HG02759 (cell line): ENCODE measurements at regions not wholly inside any gene's neighbourhood (a gene's known extent, or its start where the extent isn't known, plus 50 kb on each side); places are given as distances from the start of the nearest gene placed in this dataset.
"Not testable (repeated sequence)": the region's sequence is repeated elsewhere in the genome, so short reads cannot be mapped to it uniquely, and the experiment has no call there.

Source experiments
- ATAC-seq: cut with Tn5 transposase; IDR thresholded peaks from one replicate; pipeline ENCODE4 v1.9.1; 2021; ENCODE audit warnings: mild to moderate bottlenecking, moderate library complexity; ENCODE audit not compliant: unreplicated experiment

DNA sequence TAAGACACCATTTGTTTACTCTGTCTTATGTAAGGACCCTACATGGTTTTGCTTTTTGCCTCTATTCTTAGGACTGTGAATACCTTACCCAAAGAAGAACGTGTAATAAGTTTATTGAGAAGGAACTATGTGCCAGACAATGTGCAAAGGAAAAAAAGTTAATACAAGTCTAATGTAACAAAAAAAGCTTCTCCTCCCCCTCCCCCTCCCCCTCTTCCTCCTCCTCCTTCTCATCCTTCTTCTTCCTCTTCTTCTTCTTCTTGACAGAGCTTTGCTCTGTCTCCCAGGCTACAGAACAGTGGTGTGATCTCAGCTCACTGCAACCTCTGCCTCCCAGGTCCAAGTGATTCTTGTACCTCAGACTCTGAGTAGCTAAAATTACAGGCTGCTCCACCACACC is 50.9 kb upstream of the MITF start:
- no peak for ATAC-seq

DNA sequence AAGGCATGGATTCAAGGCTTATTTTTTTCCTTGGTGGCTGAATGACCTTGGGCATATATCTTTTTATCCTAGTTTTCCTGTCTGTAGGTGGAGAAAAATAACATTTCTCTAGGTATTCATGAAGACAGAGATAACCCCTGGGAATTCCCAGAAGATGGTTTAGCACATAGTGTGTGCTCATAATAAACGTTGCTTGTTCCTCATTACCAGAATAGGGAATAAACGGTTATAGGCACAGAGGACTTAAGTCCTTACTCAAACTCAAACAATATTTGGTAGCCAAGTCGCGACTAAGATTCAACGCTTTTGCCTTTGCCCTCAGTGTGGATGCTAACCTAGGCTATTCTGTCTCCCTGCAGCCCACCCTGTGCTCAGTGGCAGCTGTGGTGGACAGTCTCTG is 51.6 kb upstream of the MITF start:
- no peak for ATAC-seq

DNA sequence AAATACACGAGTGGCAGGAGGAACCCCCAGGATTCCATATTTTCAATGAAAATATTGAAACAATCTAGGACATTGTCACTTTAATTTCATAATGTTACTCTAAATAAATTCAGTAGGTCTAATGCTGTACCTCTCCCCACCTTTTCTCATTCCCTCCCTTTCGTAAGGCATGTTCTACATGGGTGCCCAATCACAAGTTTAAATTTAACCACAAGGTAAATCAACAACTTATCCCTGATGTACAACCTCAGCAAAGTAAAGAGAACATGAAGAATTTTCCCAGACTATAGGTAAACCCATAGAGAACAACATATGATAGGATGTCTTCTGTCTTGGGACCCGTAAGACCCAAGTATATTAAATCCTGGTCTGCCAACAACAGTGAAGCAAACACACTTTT is 53.2 kb upstream of the MITF start:
- ATAC-seq, result no peak

DNA sequence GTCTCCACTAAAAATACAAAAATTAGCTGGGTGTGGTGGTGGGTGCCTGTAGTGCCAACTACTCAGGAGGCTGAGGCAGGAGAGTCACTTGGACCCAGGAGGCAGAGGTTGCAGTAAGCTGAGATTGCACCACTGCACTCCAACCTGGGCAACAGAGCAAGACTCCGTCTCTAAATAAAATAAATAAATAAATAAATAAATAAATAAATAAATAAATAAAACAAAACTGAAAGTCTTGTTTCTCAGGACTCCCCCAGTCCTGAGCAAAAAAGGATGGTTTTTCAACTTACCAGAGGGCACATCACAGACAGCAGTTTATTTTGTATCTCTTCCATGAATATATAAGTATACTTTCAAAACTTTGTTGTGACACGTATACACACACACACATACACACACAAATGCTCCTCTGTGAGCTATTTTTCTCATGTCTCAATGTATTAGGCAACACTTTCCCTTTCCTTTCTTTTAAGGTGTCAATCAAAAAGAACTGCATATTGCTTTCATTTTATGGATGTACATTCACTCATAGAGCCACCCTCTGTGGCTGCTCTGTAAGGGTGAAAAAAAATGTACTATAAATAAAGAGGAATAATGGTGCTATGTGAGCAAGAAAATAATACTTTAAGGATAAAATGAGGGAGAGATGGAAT is 54.8 kb upstream of the MITF start:
- no peak for ATAC-seq

DNA sequence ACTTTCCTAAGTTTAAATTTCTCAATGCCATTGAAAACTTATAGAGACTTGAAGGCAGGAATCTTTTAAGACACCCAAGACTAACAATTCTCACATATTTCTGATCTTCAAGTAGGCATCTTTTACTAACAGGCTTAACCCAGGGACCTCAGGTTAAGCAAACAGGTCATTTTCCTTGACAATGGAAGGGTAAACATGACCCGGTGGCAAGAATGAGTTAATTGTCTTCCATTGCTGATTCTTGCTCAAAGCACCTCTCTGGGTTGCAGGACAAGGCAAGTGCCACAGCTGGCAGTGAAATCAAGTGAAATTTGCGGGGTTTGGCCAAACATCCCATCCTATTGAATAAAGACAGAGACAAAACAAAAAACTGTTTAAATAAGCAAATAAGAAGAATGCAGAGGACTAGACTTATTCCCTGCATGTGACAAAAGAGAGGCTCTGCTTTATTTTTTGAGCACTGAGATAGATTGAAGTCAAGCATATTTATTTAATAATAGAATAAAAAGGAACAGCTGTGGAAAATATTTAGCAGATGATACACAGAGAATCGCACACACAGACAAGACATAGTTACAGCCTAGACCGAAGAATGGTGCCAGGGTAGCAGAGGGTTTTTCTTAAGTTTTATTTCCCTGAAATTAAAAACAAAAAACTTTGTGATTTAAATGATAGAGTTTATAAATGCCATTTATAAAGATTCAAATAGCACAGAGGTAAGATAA is 56.0 kb upstream of the MITF start:
- ATAC-seq, result no peak

DNA sequence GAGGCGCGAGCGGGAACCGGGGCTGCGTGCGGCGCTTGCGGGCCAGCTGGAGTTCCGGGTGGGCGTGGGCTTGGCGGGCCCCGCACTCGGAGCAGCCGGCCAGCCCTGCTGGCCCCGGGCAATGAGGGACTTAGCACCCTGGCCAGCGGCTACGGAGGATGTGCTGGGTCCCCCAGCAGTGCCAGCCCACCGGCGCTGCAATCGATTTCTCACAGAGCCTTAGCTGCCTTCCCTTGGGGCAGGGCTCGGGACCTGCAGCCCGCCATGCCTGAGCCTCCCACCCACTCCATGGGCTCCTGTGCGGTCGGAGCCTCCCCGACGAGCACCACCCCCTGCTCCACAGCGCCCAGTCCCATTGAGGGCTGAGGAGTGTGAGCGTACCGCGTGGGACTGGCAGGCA is 61.8 kb upstream of the MITF start:
- ATAC-seq, result not testable (repeated sequence)

DNA sequence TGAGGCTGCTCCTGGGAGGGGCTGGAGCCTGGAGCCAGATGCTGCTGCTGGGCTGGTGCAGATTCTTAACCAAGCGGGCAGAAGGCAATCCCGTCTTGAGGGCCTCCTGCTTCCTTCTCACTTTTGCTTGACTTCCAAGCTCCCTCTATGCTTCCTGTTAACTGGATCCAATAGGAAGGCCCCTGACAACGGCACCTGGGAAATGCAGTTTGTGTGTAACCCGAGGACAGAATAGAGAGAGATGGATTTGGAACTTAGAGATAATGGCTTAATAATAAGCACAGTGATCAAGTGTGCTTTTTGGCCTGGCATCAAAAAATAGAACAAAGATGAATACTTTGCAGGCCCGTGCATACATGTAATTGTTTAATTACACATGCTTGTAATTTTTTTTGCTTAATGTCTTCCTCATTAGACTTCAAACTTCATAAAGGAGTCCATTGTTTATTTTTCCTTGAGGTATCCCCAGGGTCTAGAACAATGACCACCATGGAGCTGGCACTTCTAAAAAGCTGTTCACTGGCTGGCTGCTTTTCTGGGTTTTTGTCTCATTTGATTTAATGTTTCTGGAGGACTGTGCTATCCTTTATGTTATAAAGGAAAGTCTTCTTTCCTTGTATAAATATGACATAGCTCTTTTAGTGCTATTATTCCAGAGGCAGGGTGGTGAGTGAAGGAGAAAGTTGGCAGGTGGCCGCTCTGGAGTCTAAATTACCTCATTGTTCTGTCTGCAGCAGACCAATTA is 63.3 kb upstream of the MITF start:
- ATAC-seq, result no peak

DNA sequence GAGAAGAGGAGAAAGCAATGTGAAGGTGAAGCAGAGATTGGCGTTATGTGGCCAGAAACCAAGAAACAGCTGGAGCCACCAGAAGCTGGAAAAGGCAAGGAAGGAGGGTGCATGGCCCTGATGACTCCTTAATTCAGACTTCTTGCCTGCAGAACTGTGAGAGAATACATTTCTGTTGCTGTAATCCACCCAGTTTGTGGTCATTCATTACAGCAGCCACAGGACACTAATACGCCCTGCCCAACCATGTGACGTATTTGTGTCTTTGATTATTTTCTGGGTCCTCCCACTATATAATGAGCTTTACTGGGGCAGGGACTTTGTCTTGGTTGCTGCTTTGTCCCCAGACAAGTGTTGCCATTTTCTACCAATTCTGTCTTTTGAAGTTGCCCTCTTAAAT is 64.5 kb upstream of the MITF start:
- ATAC-seq, result no peak

DNA sequence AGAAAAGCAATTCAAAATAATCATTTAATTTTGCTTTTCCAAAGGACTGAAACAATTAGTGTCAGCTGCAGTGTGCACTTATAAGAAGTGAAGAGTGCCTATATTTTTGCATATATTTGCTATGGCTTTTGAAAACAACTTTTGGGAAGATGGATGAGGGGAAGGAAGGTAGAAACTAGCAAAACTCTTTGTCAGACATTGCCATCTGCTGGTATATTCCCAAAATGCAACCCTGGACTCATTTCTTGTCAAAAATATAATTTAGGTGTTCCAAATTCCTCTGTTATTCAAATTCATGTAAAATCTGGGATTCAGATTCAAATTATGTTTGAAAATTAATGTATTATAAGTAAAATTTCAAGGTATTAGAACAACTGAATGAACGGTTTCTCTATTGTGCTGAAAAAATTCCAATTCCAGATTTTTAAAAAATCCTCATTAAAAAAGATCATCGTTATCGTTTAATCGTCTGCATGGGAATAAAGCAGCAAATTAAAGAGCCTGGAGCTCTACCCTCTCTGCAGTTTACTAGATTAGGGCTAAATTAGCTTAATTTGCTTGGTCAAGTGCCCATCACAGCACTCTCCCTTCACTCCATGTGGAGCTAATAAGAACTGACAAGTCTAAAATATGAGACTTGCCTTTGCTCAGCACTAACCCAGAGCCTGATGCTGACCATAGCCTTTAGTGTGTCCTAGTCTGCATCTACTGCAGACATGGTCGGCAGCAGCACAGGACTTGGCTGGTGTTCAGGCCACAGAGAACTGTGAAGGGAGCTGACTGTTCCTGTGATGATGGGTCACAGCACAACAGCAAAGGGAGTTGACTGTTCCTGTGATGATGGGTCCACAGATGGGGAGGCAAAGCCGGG is 67.9 kb upstream of the MITF start:
- ATAC-seq, result no peak

DNA sequence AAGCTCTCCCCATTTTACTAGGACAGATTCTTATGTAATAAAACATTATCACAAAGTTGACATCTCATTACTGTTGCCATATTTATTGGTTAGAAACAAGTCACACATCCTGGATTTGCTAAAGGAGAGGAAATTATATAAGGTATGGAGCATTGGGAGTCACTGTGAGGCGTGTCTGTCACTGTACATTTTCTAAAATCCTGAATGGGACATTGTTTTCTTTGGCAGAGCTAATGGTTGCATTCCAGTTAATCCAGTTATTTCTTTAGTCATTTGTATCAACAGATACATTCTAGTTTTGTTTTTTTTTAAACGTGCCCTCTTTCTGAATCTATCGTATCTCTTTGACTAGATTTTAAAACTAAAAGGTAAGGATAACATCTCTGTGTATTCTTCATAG is 70.2 kb upstream of the MITF start:
- ATAC-seq, result no peak

DNA sequence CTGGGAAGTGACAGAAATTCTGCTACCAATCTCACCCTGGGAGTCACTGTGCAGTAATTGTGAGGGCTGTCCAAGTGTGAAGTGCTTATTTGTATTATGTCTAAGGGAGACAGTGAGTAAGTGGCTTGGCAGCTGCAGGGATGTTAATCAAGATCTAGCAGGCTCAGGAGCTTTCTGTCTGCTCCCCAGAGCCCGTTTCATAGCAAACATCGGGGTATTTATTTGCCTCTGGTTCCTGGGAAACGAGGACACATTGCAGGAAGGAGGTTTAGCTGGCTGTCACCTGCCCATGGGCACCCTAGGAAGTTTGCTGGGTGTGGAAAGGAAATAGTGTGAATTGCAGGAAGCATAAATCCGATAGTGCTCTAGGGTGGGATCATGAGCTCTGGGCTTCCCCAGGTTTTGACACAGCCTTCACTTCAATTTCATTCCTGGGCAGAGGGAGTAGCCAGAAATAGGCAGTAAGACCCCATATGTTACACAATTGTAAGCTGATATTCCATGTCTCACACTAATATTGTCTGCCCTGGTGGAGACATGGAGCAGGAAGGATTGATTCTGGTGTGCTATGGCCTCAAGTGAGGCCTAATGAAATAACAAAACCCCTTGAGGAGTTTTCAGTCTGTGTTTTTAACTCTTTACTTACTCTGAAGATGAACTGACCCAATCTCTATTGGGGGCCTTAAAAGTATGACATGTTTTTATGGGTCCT is 74.1 kb upstream of the MITF start:
- ATAC-seq, result no peak

DNA sequence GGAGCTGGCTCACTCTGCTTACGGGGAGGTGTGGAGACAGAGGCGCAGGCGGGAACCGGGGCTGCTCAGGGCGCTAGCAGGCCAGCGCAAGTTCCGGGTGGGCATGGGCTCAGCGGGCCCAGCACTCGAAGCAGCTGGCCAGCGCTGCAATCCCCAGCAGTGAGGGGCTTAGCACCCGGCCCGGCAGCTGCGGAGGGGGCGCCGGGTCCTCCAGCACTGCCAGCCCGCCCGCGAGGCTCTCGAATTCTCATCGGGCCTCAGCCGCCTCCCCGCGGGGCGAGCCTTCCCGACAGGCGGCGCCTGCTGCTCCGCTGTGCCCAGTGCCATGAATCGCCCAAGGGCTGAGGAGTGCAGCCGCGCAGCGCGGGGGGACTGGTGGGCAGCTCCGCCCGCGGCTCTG is 78.6 kb upstream of the MITF start:
- no peak for ATAC-seq

DNA sequence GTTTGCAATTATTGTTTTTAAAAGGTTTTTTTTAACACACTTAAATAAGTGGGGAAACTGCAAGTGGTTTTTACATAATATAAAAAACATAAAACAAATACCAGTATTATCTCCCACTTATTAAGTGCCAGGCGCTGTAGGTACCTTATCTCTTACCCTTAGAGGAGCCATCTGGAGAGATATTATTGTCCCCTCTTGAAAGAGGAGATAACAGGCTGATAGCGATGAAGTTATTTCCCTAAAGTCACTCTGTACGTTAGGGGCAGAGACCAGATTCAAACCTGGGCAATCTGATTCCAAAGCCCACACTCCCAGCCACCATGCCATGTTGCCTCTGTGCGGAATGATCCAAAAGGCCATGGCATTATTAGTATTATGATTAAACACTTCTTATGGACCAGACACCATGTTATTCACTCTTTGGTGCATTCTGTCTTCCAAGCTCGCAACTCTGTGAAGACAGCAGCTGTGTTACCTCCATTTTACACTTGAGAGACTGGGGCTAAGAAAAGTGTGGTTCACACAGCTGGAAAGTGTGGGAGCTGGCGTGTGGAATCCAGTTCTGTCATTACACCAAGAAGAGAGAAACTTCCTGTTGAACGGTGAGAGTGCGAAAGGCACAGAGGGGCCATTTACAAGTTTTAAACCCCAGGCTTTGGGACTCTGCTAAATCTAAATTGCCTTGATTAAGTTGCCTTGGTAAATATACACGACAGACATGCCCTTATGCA is 79.9 kb upstream of the MITF start:
- no peak for ATAC-seq

DNA sequence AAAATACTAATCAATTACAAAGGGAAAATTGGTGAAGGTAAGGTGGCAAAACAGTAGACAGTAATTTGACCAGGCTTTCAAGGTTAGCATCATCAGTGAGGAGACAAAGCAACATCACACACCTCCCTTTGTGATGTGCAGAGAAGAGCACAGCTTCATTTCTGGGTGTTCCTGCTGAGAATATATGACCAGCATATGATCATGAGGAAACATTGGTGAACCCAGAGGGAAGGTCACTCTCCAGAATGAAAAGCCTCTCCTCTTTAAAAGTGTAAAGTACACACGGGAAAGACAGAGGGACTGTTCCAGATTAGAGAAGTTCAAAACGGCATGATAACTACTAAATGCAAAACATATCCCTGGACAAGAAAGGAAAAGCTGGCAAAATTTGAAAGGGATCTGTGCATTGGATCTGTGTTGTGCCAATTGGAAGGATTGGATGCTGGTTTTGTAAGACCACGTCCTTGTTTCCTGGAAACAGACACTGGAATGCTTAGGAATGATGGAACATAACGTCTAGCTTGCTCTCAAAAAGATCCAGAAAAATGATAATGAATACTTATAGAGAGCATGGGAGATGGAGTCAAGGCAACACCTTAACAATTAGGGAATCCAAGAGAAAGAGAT is 80.6 kb upstream of the MITF start:
- ATAC-seq, result no peak

DNA sequence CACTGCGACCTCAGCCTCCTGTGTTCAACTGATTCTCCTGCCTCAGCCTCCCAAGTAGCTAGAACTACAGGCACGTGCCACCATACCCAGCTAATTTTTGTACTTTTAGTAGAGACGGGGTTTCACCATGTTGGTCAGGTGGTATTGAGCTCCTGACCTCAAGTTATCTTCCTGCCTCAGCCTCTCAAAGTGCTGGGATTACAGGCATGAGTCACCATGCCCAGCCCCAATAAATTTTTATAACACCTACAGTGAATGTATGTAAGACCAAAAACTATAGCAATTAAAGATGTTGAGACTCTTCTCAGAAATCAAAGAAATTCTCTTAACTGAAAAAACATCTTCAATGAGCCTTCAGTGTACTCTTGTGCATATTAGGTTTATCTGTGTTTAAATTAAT is 82.2 kb upstream of the MITF start:
- ATAC-seq, result not testable (repeated sequence)

DNA sequence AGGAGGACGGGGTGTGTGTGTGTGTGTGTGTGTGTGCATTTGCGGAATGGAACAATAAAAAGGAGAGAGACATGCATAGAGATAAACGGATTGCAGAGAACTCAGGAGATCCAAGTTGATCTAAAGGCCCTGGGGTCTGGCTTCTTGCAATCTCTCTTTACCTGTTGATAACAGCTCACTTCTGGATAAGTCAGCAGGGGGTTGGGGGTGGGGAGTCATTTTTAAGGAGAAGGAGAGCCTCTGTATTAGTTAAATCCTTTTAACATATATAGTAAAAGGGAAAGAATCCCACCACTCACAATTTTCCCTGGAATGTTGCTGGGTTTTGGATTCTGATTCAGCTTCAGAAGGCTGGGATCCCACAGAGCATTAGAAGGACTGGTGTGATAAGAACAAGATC is 87.5 kb upstream of the MITF start:
- ATAC-seq, result no peak

DNA sequence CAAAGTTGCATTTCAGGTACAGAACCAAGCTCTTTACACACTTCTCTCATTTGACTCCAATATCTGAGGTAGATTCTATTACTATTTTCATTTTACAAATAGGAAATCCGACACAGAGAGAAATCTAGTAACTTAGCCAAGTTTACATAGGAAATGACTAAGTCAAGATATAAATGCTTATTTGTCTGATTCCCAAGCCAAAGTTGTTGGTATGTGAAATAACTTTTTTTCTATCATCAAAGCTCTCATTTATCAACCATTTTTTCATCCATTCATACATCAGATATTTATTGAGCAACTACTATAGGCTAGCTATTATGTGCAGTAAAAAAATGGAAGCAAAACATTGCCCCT is 89.2 kb upstream of the MITF start:
- ATAC-seq, result no peak

DNA sequence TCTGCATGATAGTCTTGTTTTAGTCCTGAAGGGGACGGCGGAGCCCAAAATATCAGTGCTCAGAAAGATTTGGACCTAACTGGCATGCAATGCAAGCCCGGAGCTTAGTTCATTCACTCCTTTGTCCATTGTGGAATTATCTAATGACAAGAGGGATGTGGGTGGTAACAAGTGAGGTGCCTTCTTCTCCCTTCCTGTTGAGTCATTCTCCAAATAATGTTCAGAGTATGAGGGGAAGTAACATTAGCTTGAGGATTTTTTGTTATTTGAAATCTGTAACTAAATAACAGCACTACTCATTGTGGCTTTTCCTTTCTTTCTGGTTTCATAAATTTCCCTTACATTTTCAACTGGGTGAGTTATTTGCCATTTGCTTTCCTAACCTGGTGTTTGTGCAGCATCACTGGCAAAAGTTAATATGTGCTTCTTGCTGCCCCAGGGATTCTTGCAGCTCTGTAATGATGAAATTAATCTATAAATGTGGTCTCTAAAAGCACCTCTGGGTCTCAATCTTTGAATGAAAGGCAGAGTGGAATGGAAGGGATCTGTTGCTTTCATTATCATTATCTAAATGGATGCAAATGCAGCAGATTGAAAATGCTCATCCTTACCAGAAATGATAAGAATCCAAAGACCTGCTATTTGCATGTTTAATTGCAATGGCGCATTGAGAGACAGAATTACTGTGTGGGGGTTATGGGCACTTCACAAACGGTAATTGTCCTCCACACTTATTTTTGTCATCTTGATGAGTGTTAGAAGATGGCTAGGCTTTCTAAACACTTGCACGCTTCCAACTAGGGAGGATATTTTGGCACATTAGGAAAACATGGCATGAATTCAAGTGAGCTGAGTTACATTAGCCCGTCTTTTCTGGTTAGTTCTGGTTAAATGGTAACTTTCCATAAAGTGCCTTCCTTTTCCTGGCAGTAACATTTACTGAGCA is 89.9 kb upstream of the MITF start:
- no peak for ATAC-seq
